Peyer's patch (tissue), 4 donors: ENCODE measurements at regions not wholly inside any gene's neighbourhood (a gene's known extent, or its start where the extent isn't known, plus 50 kb on each side); places are given as distances from the start of the nearest gene placed in this dataset.

ENCODE experiments used
- DNase-seq, 3 donors: peaks; one replicate each; pipeline ENCODE4 v3.0.0-alpha.2; 2017 to 2019
- H3K27ac ChIP-seq, 4 donors: fragments of 200-600 bp; sonication (generic); one replicate each; pipeline ENCODE4 v1.5.1; 2016 to 2019
- H3K27me3 ChIP-seq, 2 donors: fragments of 200-600 bp; sonication (generic); one replicate each; pipeline ENCODE4 v1.5.1; 2019
- H3K36me3 ChIP-seq, 3 donors: fragments of 200-600 bp; sonication (generic); one replicate each; pipeline ENCODE4 v1.5.1; 2016 to 2019
- H3K4me1 ChIP-seq, 4 donors: fragments of 200-600 bp; sonication (generic); one replicate each; pipeline ENCODE4 v1.5.1; 2016 to 2019
- H3K4me3 ChIP-seq, 4 donors: fragments of 200-600 bp; sonication (generic); 1 replicate in 3 of 4; 2 replicates in 1 of 4; pipeline ENCODE4 v1.5.1; 2016 to 2019; ENCODE audit warnings: mild to moderate bottlenecking in 1 of 4
- H3K9me3 ChIP-seq, 4 donors: fragments of 200-600 bp; sonication (generic); one replicate each; pipeline ENCODE4 v1.5.1; 2016 to 2019; ENCODE audit warnings: mild to moderate bottlenecking in 1 of 4
- POLR2A ChIP-seq, 2 donors: fragments of 450-650 bp; IDR thresholded peaks; one replicate each; pipeline ENCODE4 v1.5.1; 2017; ENCODE audit warnings: antibody characterized with exemption in 2 of 2, mild to moderate bottlenecking in 2 of 2, moderate library complexity in 2 of 2
- TF ChIP-seq, protein P1 (sequence below), 6 experiments: fragments of 450-650 bp in 4 of 6; fragments of 200-600 bp in 2 of 6; sonication (generic) in 1 of 6; IDR thresholded peaks; one replicate each; pipeline ENCODE4 v1.5.1; 2017 to 2019; ENCODE audit warnings: antibody characterized with exemption in 6 of 6, mild to moderate bottlenecking in 3 of 6, moderate library complexity in 1 of 6

DNA sequence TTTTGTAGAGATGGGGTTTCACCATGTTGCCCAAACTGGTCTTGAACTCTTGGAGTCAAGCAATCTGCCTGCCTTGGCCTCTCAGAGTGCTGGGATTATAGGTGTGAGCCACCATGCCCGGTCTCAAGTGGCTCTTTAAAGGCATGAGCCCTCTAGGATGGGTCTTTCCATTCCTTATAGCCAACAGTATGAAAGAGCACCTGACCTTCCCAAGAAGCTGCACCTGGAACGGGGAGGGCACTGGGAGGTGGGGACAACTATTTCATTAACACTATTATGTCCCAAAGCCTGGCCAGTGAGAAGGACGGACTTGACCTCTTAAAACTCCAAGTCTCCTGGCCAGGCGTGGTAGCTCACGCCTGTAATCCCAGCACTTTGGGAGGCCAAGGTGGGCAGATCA, 149.7 kb downstream of the ZFP36L2 start:
- peaks cover 0 to 27% (median 0%) of the 10 kb centered on the region in 4 donors for H3K4me1 ChIP-seq
- H3K4me3 ChIP-seq = no peak overlapping the region
- TF ChIP-seq, protein P1, sequence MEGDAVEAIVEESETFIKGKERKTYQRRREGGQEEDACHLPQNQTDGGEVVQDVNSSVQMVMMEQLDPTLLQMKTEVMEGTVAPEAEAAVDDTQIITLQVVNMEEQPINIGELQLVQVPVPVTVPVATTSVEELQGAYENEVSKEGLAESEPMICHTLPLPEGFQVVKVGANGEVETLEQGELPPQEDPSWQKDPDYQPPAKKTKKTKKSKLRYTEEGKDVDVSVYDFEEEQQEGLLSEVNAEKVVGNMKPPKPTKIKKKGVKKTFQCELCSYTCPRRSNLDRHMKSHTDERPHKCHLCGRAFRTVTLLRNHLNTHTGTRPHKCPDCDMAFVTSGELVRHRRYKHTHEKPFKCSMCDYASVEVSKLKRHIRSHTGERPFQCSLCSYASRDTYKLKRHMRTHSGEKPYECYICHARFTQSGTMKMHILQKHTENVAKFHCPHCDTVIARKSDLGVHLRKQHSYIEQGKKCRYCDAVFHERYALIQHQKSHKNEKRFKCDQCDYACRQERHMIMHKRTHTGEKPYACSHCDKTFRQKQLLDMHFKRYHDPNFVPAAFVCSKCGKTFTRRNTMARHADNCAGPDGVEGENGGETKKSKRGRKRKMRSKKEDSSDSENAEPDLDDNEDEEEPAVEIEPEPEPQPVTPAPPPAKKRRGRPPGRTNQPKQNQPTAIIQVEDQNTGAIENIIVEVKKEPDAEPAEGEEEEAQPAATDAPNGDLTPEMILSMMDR (IDR thresholded peaks at IDR 0.05) = no peak
- no peak for TF ChIP-seq POLR2A (IDR thresholded peaks at IDR 0.05)
- H3K27me3 ChIP-seq = no peaks in the 10 kb centered on the region
- peak in 1 of 3 donors; percentile 22 for DNase-seq
- peak overlapping the region in 1 of 4 donors; percentile 79 for H3K27ac ChIP-seq
- H3K9me3 ChIP-seq = no peaks in the 10 kb centered on the region
- no peaks in the 10 kb centered on the region for H3K36me3 ChIP-seq

- no peak for TF ChIP-seq POLR2A (IDR thresholded peaks at IDR 0.05)
- TF ChIP-seq, protein P1 (IDR thresholded peaks at IDR 0.05) = no peak
- H3K4me1 ChIP-seq = peaks cover 0 to 27% (median under 1%) of the 10 kb centered on the region in 4 donors
Measured at GRCh38 chr2:43075811-43076585, 150.4 kb downstream of the ZFP36L2 start.

DNA sequence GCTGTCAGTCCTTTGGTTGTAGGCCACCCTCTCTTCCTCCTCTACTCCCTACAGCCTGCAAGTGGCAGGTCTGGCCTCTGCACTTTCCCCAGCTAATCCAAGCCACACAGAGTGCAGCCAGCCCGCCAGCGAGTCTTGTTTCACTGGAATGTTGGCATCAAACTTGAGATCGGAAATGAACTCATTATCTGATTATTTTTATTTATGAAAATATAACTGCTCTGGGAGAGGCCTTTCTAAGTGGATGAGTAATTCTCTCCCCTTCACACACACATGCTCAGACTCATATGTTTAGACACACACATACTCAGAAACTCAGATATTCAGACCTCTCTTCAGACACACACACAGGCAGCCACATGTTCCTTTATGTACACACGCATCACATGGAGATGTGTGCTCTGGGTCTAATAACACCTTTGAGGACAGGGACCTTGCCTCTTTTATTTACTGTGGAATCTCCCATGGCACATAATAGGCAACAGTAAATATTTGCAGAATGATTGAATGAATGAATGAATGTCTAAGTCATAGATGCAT, 151.3 kb downstream of the ZFP36L2 start:
- TF ChIP-seq, protein P1 (IDR thresholded peaks at IDR 0.05) = no peak
- no peak for TF ChIP-seq POLR2A (IDR thresholded peaks at IDR 0.05)
- H3K27me3 ChIP-seq = no peaks in the 10 kb centered on the region

More at GRCh38 chr2:43075811-43076585, 150.4 kb downstream of the ZFP36L2 start:
- Histone ChIP-seq H3K27ac (peak overlapping the region; percentile 6 to 79 (median 46)), H3K9me3 (no peaks in the 10 kb centered on the region), H3K27me3 (no peaks in the 10 kb centered on the region), H3K4me3 (no peak overlapping the region), H3K36me3 (no peaks in the 10 kb centered on the region)
- DNase-seq = peak in 2 of 3 donors; percentile 40 to 47

GRCh38 chr2:43074592-43075053, 151.8 kb downstream of the ZFP36L2 start:
- peak in 2 of 3 donors; percentile 32 to 36 for DNase-seq

More for the DNA sequence above, 151.3 kb downstream of the ZFP36L2 start:
- Histone ChIP-seq H3K36me3 (no peaks in the 10 kb centered on the region), H3K4me1 (peaks cover 0 to 27% (median 3%) of the 10 kb centered on the region in 4 donors), H3K4me3 (no peak overlapping the region), H3K27ac (peak overlapping the region; percentile 20 to 79 (median 68)), H3K9me3 (no peaks in the 10 kb centered on the region)
- DNase-seq = peak; percentile 36 to 77 (median 60)

DNA sequence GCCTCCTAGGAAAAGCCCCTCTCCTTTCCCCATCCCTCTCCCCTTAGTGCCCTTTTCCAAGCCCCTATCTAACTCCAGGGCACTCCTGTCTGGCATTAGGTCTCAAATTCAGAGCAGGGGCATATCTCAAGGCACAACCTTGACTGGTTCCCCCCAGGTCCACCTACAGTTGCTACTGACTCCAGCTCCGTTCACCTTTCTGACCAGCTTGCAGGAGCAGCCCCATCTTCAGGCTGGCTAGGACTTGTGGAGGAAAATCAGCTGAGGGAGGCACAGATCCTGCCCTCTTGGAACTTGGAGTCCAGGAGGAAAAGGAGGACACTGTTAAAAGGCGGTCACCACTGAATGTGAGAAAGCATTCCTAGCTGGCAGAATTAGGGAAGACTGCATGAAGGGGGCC, 152.4 kb downstream of the ZFP36L2 start:
- peaks cover 0 to 27% (median 3%) of the 10 kb centered on the region in 4 donors for H3K4me1 ChIP-seq
- H3K27me3 ChIP-seq = no peaks in the 10 kb centered on the region
- TF ChIP-seq, protein P1 (IDR thresholded peaks at IDR 0.05) = no peak
- no peak for TF ChIP-seq POLR2A (IDR thresholded peaks at IDR 0.05)
- H3K4me3 ChIP-seq = no peak overlapping the region
- H3K36me3 ChIP-seq = no peaks in the 10 kb centered on the region
- no peaks in the 10 kb centered on the region for H3K9me3 ChIP-seq
- peak in 2 of 3 donors; percentile 34 to 38 for DNase-seq
- H3K27ac ChIP-seq = peak overlapping the region; percentile 17 to 79 (median 68)

More at GRCh38 chr2:43074592-43075053, 151.8 kb downstream of the ZFP36L2 start:
- H3K4me3 ChIP-seq = no peak overlapping the region
- peak overlapping the region; percentile 20 to 79 (median 68) for H3K27ac ChIP-seq
- no peaks in the 10 kb centered on the region for H3K27me3 ChIP-seq
- no peak for TF ChIP-seq POLR2A (IDR thresholded peaks at IDR 0.05)
- no peaks in the 10 kb centered on the region for H3K36me3 ChIP-seq
- H3K4me1 ChIP-seq = peaks cover 0 to 27% (median 3%) of the 10 kb centered on the region in 4 donors
- no peaks in the 10 kb centered on the region for H3K9me3 ChIP-seq

- peak in 2 of 3 donors; percentile 59 for DNase-seq
- TF ChIP-seq, protein P1 (IDR thresholded peaks at IDR 0.05) = no peak
- TF ChIP-seq POLR2A (IDR thresholded peaks at IDR 0.05) = no peak
- peaks cover 0 to 27% (median 3%) of the 10 kb centered on the region in 4 donors for H3K4me1 ChIP-seq
- H3K9me3 ChIP-seq = no peaks in the 10 kb centered on the region
- H3K27ac ChIP-seq = peak overlapping the region; percentile 17 to 79 (median 68)
- H3K36me3 ChIP-seq = no peaks in the 10 kb centered on the region
- no peak overlapping the region for H3K4me3 ChIP-seq
- no peaks in the 10 kb centered on the region for H3K27me3 ChIP-seq
Measured at GRCh38 chr2:43073401-43073825, 153.0 kb downstream of the ZFP36L2 start.
